GM21515 (cell line): ENCODE measurements at regions not wholly inside any gene's neighbourhood (a gene's known extent, or its start where the extent isn't known, plus 50 kb on each side); places are given as distances from the start of the nearest gene placed in this dataset.

Source experiments
- ATAC-seq: cut with Tn5 transposase; IDR thresholded peaks from one replicate; pipeline ENCODE4 v1.9.1; 2021; ENCODE audit not compliant: unreplicated experiment

GRCh38 chr10:83562381-83562780 is 576.9 kb upstream of the GHITM start:
- no peak for ATAC-seq

GRCh38 chr10:83564889-83565588 is 574.3 kb upstream of the GHITM start:
- no peak for ATAC-seq

GRCh38 chr10:83572036-83572435 is 567.3 kb upstream of the GHITM start:
- no peak for ATAC-seq

GRCh38 chr10:83574770-83575169 is 564.5 kb upstream of the GHITM start:
- no peak for ATAC-seq

GRCh38 chr10:83577421-83577820 is 561.9 kb upstream of the GHITM start:
- no peak for ATAC-seq

GRCh38 chr10:83580373-83581012 is 558.8 kb upstream of the GHITM start:
- no peak for ATAC-seq

GRCh38 chr10:83582407-83583095 is 556.8 kb upstream of the GHITM start:
- ATAC-seq: no peak

- ATAC-seq: no peak
Observed at GRCh38 chr10:83585686-83586085, 553.6 kb upstream of the GHITM start.

- ATAC-seq: no peak
Observed at GRCh38 chr10:83592337-83592935, 546.9 kb upstream of the GHITM start.

- ATAC-seq: peak; percentile 98
Observed at GRCh38 chr10:83603708-83604107, 535.6 kb upstream of the GHITM start.

GRCh38 chr10:83605783-83606630 is 533.3 kb upstream of the GHITM start:
- no peak for ATAC-seq

- no peak for ATAC-seq
Observed at GRCh38 chr10:83607959-83608745, 531.2 kb upstream of the GHITM start.

GRCh38 chr10:83612050-83612449 is 527.3 kb upstream of the GHITM start:
- no peak for ATAC-seq

- ATAC-seq: no peak
Observed at GRCh38 chr10:83612746-83613145, 526.6 kb upstream of the GHITM start.

- no peak for ATAC-seq
Observed at GRCh38 chr10:83617172-83617571, 522.1 kb upstream of the GHITM start.

- no peak for ATAC-seq
Observed at GRCh38 chr10:83617692-83618545, 521.4 kb upstream of the GHITM start.

GRCh38 chr10:83625831-83626360 is 513.4 kb upstream of the GHITM start:
- no peak for ATAC-seq

- no peak for ATAC-seq
Observed at GRCh38 chr10:83632701-83633100, 506.6 kb upstream of the GHITM start.

GRCh38 chr10:83633547-83633946 is 505.8 kb upstream of the GHITM start:
- no peak for ATAC-seq
